Adipocyte (in vitro differentiated cells): ENCODE measurements at regions not wholly inside any gene's neighbourhood (a gene's known extent, or its start where the extent isn't known, plus 50 kb on each side); places are given as distances from the start of the nearest gene placed in this dataset.
"Not testable (repeated sequence)": the region's sequence is repeated elsewhere in the genome, so short reads cannot be mapped to it uniquely, and the experiment has no call there.

ENCODE experiments used
- DNase-seq: peaks from one replicate; pipeline ENCODE4 v3.0.0-alpha.2; 2015; ENCODE audit warnings: low read depth
- H3K27me3 ChIP-seq: replicated peaks from 2 replicates; pipeline ENCODE4 v1.7.0; 2013; ENCODE audit warnings: mild to moderate bottlenecking, low read length, moderate library complexity; ENCODE audit not compliant: control insufficient read depth, insufficient read depth
- H3K36me3 ChIP-seq: 2 replicates; pipeline ENCODE4 v1.7.0; 2013; ENCODE audit warnings: low read length, mild to moderate bottlenecking, moderate library complexity; ENCODE audit not compliant: control insufficient read depth, insufficient read depth, severe bottlenecking
- H3K4me1 ChIP-seq: 2 replicates; pipeline ENCODE4 v1.7.0; 2013; ENCODE audit warnings: mild to moderate bottlenecking, low read length, moderate library complexity; ENCODE audit not compliant: control insufficient read depth, insufficient read depth
- H3K4me3 ChIP-seq: 2 replicates; pipeline ENCODE4 v1.7.0; 2013; ENCODE audit warnings: mild to moderate bottlenecking, low read length, moderate library complexity
- H3K9ac ChIP-seq: 2 replicates; pipeline ENCODE4 v1.7.0; 2013; ENCODE audit warnings: mild to moderate bottlenecking, low read length, moderate library complexity
- H3K9me3 ChIP-seq: 2 replicates; pipeline ENCODE4 v1.7.0; 2013; ENCODE audit warnings: mild to moderate bottlenecking, low read length, moderate library complexity; ENCODE audit not compliant: control insufficient read depth

- not testable (repeated sequence) for H3K9ac ChIP-seq, H3K36me3 ChIP-seq, H3K4me1 ChIP-seq, H3K9me3 ChIP-seq, H3K27me3 ChIP-seq, DNase-seq, H3K4me3 ChIP-seq
Observed at GRCh38 chr17:22099633-22100032, 407.3 kb downstream of the KCNJ18 start.

- DNase-seq, result no peak
- H3K9ac ChIP-seq, result no peak overlapping the region
- H3K36me3 ChIP-seq, result no peaks in the 10 kb centered on the region
- no peak overlapping the region for H3K4me3 ChIP-seq
- H3K27me3 ChIP-seq, result no peaks in the 10 kb centered on the region
- H3K4me1 ChIP-seq, result no peaks in the 10 kb centered on the region
- H3K9me3 ChIP-seq, result no peaks in the 10 kb centered on the region
Observed at GRCh38 chr17:22102177-22102576, 409.9 kb downstream of the KCNJ18 start.

GRCh38 chr17:22116720-22117119 lies 424.4 kb downstream of the KCNJ18 start:
- not testable (repeated sequence) for DNase-seq, H3K4me3 ChIP-seq, H3K9me3 ChIP-seq

GRCh38 chr17:22117401-22117800 lies 425.1 kb downstream of the KCNJ18 start:
- not testable (repeated sequence) for H3K9me3 ChIP-seq, H3K4me3 ChIP-seq, DNase-seq, H3K36me3 ChIP-seq, H3K9ac ChIP-seq, H3K27me3 ChIP-seq, H3K4me1 ChIP-seq

More at GRCh38 chr17:22116720-22117119, 424.4 kb downstream of the KCNJ18 start:
- H3K27me3 ChIP-seq, H3K9ac ChIP-seq, H3K36me3 ChIP-seq, H3K4me1 ChIP-seq: not testable (repeated sequence)

- not testable (repeated sequence) for H3K9me3 ChIP-seq, DNase-seq, H3K27me3 ChIP-seq, H3K36me3 ChIP-seq, H3K4me1 ChIP-seq, H3K9ac ChIP-seq, H3K4me3 ChIP-seq
Observed at GRCh38 chr17:22119016-22119415, 426.7 kb downstream of the KCNJ18 start.

GRCh38 chr17:22119751-22120150 lies 427.4 kb downstream of the KCNJ18 start:
- H3K27me3 ChIP-seq, H3K36me3 ChIP-seq, H3K4me3 ChIP-seq, H3K9ac ChIP-seq, DNase-seq, H3K9me3 ChIP-seq, H3K4me1 ChIP-seq: not testable (repeated sequence)

GRCh38 chr17:22123536-22124281 lies 431.4 kb downstream of the KCNJ18 start:
- no peak for DNase-seq
- H3K4me3 ChIP-seq, result no peak overlapping the region

GRCh38 chr17:22128171-22128570 lies 435.8 kb downstream of the KCNJ18 start:
- Histone ChIP-seq H3K9me3 (no peaks in the 10 kb centered on the region), H3K27me3 (no peaks in the 10 kb centered on the region), H3K36me3 (no peaks in the 10 kb centered on the region), H3K9ac (no peak overlapping the region), H3K4me3 (no peak overlapping the region), H3K4me1 (no peaks in the 10 kb centered on the region)
- DNase-seq, result no peak

More at GRCh38 chr17:22123536-22124281, 431.4 kb downstream of the KCNJ18 start:
- Histone ChIP-seq H3K36me3 (no peaks in the 10 kb centered on the region), H3K9ac (no peak overlapping the region), H3K27me3 (no peaks in the 10 kb centered on the region), H3K9me3 (no peaks in the 10 kb centered on the region), H3K4me1 (no peaks in the 10 kb centered on the region)

GRCh38 chr17:22128723-22129122 lies 436.4 kb downstream of the KCNJ18 start:
- DNase-seq, result no peak
- Histone ChIP-seq H3K4me3 (no peak overlapping the region), H3K9ac (no peak overlapping the region), H3K27me3 (no peaks in the 10 kb centered on the region), H3K36me3 (no peaks in the 10 kb centered on the region), H3K9me3 (no peaks in the 10 kb centered on the region), H3K4me1 (no peaks in the 10 kb centered on the region)

GRCh38 chr17:22129920-22130319 lies 437.6 kb downstream of the KCNJ18 start:
- H3K4me1 ChIP-seq, H3K9ac ChIP-seq, H3K27me3 ChIP-seq, DNase-seq, H3K36me3 ChIP-seq, H3K4me3 ChIP-seq, H3K9me3 ChIP-seq: not testable (repeated sequence)

- DNase-seq, result no peak
- H3K9me3 ChIP-seq, result no peaks in the 10 kb centered on the region
- no peaks in the 10 kb centered on the region for H3K4me1 ChIP-seq
- no peak overlapping the region for H3K9ac ChIP-seq
- no peak overlapping the region for H3K4me3 ChIP-seq
- H3K27me3 ChIP-seq, result no peaks in the 10 kb centered on the region
- H3K36me3 ChIP-seq, result no peaks in the 10 kb centered on the region
Observed at GRCh38 chr17:22131740-22132139, 439.4 kb downstream of the KCNJ18 start.
